ENCODE measurements at regions not wholly inside any gene's neighbourhood (a gene's known extent, or its start where the extent isn't known, plus 50 kb on each side); places are given as distances from the start of the nearest gene placed in this dataset.
"Not testable (repeated sequence)": the region's sequence is repeated elsewhere in the genome, so short reads cannot be mapped to it uniquely, and the experiment has no call there.

- no peak for DNase-seq
Measured at GRCh38 chr16:19980632-19981265, 92.9 kb downstream of the GPR139 start.

GRCh38 chr16:19979638-19980037 is 94.1 kb downstream of the GPR139 start:
- no peak for DNase-seq

GRCh38 chr16:19974607-19975006 is 90.0 kb upstream of the GPRC5B start:
- DNase-seq: no peak

- DNase-seq: no peak
Measured at GRCh38 chr16:19972111-19972510, 87.5 kb upstream of the GPRC5B start.

GRCh38 chr16:19968891-19969683 is 84.4 kb upstream of the GPRC5B start:
- no peak for DNase-seq

GRCh38 chr16:19967963-19968362 is 83.3 kb upstream of the GPRC5B start:
- no peak for DNase-seq

- no peak for DNase-seq
Measured at GRCh38 chr16:19967561-19967960, 82.9 kb upstream of the GPRC5B start.

GRCh38 chr16:19963301-19963700 is 78.7 kb upstream of the GPRC5B start:
- peak in 30 of 58 donors; percentile 0 to 53 (median 6) for DNase-seq

- no peak for DNase-seq
Measured at GRCh38 chr16:19960183-19960582, 75.5 kb upstream of the GPRC5B start.

- DNase-seq: no peak
Measured at GRCh38 chr16:19959736-19960135, 75.1 kb upstream of the GPRC5B start.

GRCh38 chr16:19955896-19956295 is 71.2 kb upstream of the GPRC5B start:
- DNase-seq: not testable (repeated sequence)

GRCh38 chr16:19955084-19955483 is 70.4 kb upstream of the GPRC5B start:
- not testable (repeated sequence) for DNase-seq

GRCh38 chr16:19948186-19949104 is 63.8 kb upstream of the GPRC5B start:
- DNase-seq: no peak

- no peak for DNase-seq
Measured at GRCh38 chr16:19945934-19946333, 61.3 kb upstream of the GPRC5B start.

GRCh38 chr16:19940195-19940594 is 55.5 kb upstream of the GPRC5B start:
- DNase-seq: no peak

- DNase-seq: no peak
Measured at GRCh38 chr16:19939553-19939952, 54.9 kb upstream of the GPRC5B start.

GRCh38 chr16:19938536-19938935 is 53.9 kb upstream of the GPRC5B start:
- no peak for DNase-seq

- no peak for DNase-seq
Measured at GRCh38 chr16:19936441-19936840, 51.8 kb upstream of the GPRC5B start.

GRCh38 chr16:19935694-19936093 is 51.0 kb upstream of the GPRC5B start:
- DNase-seq: peak in 4 of 58 donors; percentile 0 to 6 (median 4)

Data from anterior cingulate cortex (tissue), 58 donors.